ENCODE measurements at regions not wholly inside any gene's neighbourhood (a gene's known extent, or its start where the extent isn't known, plus 50 kb on each side); places are given as distances from the start of the nearest gene placed in this dataset.

DNA sequence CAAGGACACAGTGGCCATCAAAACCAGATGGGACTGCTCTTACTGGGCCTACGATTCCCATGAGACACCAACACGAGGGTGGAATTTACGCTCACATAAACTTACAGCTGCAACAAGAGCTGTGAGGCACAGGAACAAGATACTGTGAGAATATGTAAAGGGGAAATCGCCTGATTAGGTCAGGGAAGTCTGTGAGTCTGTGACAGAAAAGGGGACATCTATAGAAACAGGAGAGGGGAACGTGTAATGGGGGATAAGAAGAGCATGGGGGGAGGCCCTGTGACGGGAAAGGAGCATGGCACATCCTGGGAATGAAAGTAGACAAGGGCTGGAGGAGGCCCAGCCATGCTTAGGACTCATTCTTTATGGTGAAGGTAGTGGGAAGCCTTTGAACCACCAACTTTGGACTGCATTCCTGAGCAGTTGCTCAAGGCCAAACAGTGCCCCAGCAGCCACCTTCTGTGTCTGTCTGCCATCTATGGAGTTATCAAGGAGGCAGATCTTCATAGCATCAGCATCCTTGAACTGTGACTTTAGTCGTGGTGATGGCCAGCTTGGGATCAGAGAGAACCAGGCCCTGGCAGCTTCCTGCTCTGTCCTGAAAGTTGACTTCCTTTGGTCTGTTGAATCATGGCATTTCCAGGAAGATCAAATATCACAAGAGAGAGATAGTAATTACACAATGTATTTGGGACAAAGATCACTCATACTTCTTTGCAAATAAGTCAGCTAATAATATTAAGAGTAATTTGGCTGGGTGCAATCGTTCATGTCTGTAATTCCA, 87.9 kb upstream of the FAM169A start:
- Histone ChIP-seq H3F3A (ENCODE audit: control insufficient read depth, insufficient read depth) (no peaks in the 10 kb centered on the region), H3K9me2 (replicated peaks; ENCODE audit: control insufficient read depth, low read length) (no peaks in the 10 kb centered on the region), H3K4me3 (ENCODE audit: low read length) (no peak overlapping the region), H3K79me2 (ENCODE audit: control insufficient read depth, low read length) (no peaks in the 10 kb centered on the region), H4K20me1 (ENCODE audit: control insufficient read depth, insufficient read depth, low read depth, low read length) (no peaks in the 10 kb centered on the region), H3K9me3 (ENCODE audit: control insufficient read depth, insufficient read depth, low read length) (no peaks in the 10 kb centered on the region), H3K27me3 (ENCODE audit: control insufficient read depth, low read length) (0 out of 2 replicates have a peak, but pooled peaks cover 3% of the 10 kb centered on the region), H3K36me3 (ENCODE audit: control insufficient read depth, low read length) (no peaks in the 10 kb centered on the region), H3K27ac (ENCODE audit: low read depth, low read length) (no peak overlapping the region), H3K4me1 (ENCODE audit: control insufficient read depth, low read length) (no peaks in the 10 kb centered on the region), H3K4me2 (ENCODE audit: low read length) (no peak overlapping the region)
- TF ChIP-seq, protein P1, sequence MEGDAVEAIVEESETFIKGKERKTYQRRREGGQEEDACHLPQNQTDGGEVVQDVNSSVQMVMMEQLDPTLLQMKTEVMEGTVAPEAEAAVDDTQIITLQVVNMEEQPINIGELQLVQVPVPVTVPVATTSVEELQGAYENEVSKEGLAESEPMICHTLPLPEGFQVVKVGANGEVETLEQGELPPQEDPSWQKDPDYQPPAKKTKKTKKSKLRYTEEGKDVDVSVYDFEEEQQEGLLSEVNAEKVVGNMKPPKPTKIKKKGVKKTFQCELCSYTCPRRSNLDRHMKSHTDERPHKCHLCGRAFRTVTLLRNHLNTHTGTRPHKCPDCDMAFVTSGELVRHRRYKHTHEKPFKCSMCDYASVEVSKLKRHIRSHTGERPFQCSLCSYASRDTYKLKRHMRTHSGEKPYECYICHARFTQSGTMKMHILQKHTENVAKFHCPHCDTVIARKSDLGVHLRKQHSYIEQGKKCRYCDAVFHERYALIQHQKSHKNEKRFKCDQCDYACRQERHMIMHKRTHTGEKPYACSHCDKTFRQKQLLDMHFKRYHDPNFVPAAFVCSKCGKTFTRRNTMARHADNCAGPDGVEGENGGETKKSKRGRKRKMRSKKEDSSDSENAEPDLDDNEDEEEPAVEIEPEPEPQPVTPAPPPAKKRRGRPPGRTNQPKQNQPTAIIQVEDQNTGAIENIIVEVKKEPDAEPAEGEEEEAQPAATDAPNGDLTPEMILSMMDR (IDR thresholded peaks at IDR 0.05; ENCODE audit: low read depth, low read length, poor library complexity, severe bottlenecking): no peak
- TF ChIP-seq EZH2phosphoT487 (IDR thresholded peaks at IDR 0.05; ENCODE audit: borderline replicate concordance, low read length): no peak

DNA sequence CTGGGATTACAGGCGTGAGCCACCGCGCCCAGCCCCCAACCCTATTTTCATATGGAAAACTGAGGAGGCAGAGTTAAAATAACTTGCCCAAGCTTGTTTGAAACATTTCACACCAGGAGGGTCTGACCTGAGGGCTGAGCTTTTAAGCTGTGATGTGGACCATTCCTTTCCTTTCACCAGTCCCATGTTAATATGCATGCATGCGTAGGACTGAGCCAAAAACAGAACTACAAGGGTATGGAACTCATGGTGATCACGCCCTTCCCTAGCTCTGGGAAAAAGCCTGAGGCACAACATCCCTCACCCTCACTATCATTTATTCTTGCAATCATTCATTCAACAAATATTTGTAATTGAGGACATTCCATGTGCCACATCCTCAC, 87.4 kb upstream of the FAM169A start:
- TF ChIP-seq, protein P1 (IDR thresholded peaks at IDR 0.05; ENCODE audit: low read depth, low read length, poor library complexity, severe bottlenecking): no peak
- TF ChIP-seq EZH2phosphoT487 (IDR thresholded peaks at IDR 0.05; ENCODE audit: borderline replicate concordance, low read length): no peak
- no peak overlapping the region for H3K4me3 ChIP-seq (ENCODE audit: low read length)
- no peaks in the 10 kb centered on the region for H3F3A ChIP-seq (ENCODE audit: control insufficient read depth, insufficient read depth)
- H3K36me3 ChIP-seq (ENCODE audit: control insufficient read depth, low read length): no peaks in the 10 kb centered on the region
- no peak overlapping the region for H3K4me2 ChIP-seq (ENCODE audit: low read length)
- H4K20me1 ChIP-seq (ENCODE audit: control insufficient read depth, insufficient read depth, low read depth, low read length): no peaks in the 10 kb centered on the region
- 0 out of 2 replicates have a peak, but pooled peaks cover 3% of the 10 kb centered on the region for H3K27me3 ChIP-seq (ENCODE audit: control insufficient read depth, low read length)
- no peaks in the 10 kb centered on the region for H3K9me3 ChIP-seq (ENCODE audit: control insufficient read depth, insufficient read depth, low read length)
- H3K9me2 ChIP-seq (replicated peaks; ENCODE audit: control insufficient read depth, low read length): no peaks in the 10 kb centered on the region
- H3K79me2 ChIP-seq (ENCODE audit: control insufficient read depth, low read length): no peaks in the 10 kb centered on the region
- H3K4me1 ChIP-seq (ENCODE audit: control insufficient read depth, low read length): no peaks in the 10 kb centered on the region
- H3K27ac ChIP-seq (ENCODE audit: low read depth, low read length): no peak overlapping the region

DNA sequence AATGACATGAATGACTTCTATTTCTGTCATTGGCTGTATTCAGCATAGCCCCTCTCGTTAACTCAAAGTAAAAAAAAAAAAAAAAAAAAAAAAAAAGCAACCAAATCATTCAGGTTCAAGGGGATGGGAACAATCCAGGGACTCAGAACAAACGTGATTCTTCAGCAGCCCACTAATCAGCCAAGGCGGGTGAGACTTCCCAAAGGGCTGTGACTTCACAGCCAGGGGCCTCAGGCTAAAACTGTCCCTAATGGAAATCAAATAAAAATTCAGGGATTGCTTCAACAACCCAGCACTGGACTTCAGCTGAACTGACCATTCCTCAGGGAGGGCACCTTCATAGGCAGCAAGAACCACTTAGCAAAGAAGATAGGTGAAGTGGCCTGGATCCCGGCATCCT, 86.2 kb upstream of the FAM169A start:
- H3K4me1 ChIP-seq (ENCODE audit: control insufficient read depth, low read length): no peaks in the 10 kb centered on the region
- no peaks in the 10 kb centered on the region for H3K9me2 ChIP-seq (replicated peaks; ENCODE audit: control insufficient read depth, low read length)
- no peak overlapping the region for H3K4me2 ChIP-seq (ENCODE audit: low read length)
- no peaks in the 10 kb centered on the region for H3K79me2 ChIP-seq (ENCODE audit: control insufficient read depth, low read length)
- no peak overlapping the region for H3K4me3 ChIP-seq (ENCODE audit: low read length)
- H3K36me3 ChIP-seq (ENCODE audit: control insufficient read depth, low read length): no peaks in the 10 kb centered on the region
- TF ChIP-seq EZH2phosphoT487 (IDR thresholded peaks at IDR 0.05; ENCODE audit: borderline replicate concordance, low read length): no peak
- TF ChIP-seq, protein P1 (IDR thresholded peaks at IDR 0.05; ENCODE audit: low read depth, low read length, poor library complexity, severe bottlenecking): no peak
- H3K27me3 ChIP-seq (ENCODE audit: control insufficient read depth, low read length): peaks cover 7% of the 10 kb centered on the region; the same call in 1 of the 2 replicates
- no peaks in the 10 kb centered on the region for H4K20me1 ChIP-seq (ENCODE audit: control insufficient read depth, insufficient read depth, low read depth, low read length)
- no peak overlapping the region for H3K27ac ChIP-seq (ENCODE audit: low read depth, low read length)
- H3K9me3 ChIP-seq (ENCODE audit: control insufficient read depth, insufficient read depth, low read length): no peaks in the 10 kb centered on the region
- H3F3A ChIP-seq (ENCODE audit: control insufficient read depth, insufficient read depth): no peaks in the 10 kb centered on the region
